OCI-LY3 (cell line): ENCODE measurements at regions not wholly inside any gene's neighbourhood (a gene's known extent, or its start where the extent isn't known, plus 50 kb on each side); places are given as distances from the start of the nearest gene placed in this dataset.
A peak's percentile ranks its signal among the peaks of the same experiment; 100 is the strongest.

Source experiments
- H2AFZ ChIP-seq: fragments of 200-600, 300-600 bp; shearing (Covaris generic); 2 replicates; pipeline ENCODE4 v1.6.0; 2014; ENCODE audit warnings: antibody characterized with exemption, low read depth, low read length
- H3K27ac ChIP-seq: fragments of 200-600, 300-600 bp; sonication (generic); 2 replicates; pipeline ENCODE4 v1.5.1; 2014; ENCODE audit warnings: mild to moderate bottlenecking, low read length, moderate library complexity, mixed read lengths
- H3K27me3 ChIP-seq: fragments of 200-600, 300-600 bp; sonication (generic); 2 replicates; pipeline ENCODE4 v1.6.1; 2014; ENCODE audit warnings: low read depth, low read length, mixed read lengths
- H3K36me3 ChIP-seq: fragments of 200-600, 300-600 bp; sonication (generic); replicated peaks from 2 replicates; pipeline ENCODE3; 2014; ENCODE audit warnings: low read depth, low read length, mixed read lengths
- H3K4me1 ChIP-seq: fragments of 300-600, 200-600 bp; sonication (generic); 2 replicates; pipeline ENCODE4 v1.6.1; 2014; ENCODE audit warnings: low read length, mixed read lengths
- H3K4me2 ChIP-seq: fragments of 200-600, 300-600 bp; sonication (generic); 2 replicates; pipeline ENCODE4 v1.6.1; 2014; ENCODE audit warnings: low read length, mixed read lengths
- H3K4me3 ChIP-seq: fragments of 300-600, 200-600 bp; sonication (generic); 2 replicates; pipeline ENCODE4 v1.5.1; 2014; ENCODE audit warnings: antibody characterized with exemption, mild to moderate bottlenecking, low read length, moderate library complexity
- H3K79me2 ChIP-seq: fragments of 300-600, 200-600 bp; shearing (Covaris generic); 2 replicates; pipeline ENCODE4 v1.6.1; 2014; ENCODE audit warnings: mild to moderate bottlenecking, low read length, mixed read lengths
- H3K9ac ChIP-seq: fragments of 300-600, 200-600 bp; shearing (Covaris generic); 2 replicates; pipeline ENCODE4 v1.6.0; 2014; ENCODE audit warnings: mild to moderate bottlenecking, low read length, moderate library complexity
- H3K9me3 ChIP-seq: fragments of 200-600, 300-600 bp; shearing (Covaris generic); 2 replicates; pipeline ENCODE4 v1.6.1; 2014; ENCODE audit warnings: low read length, mixed read lengths; ENCODE audit not compliant: insufficient read depth
- H4K20me1 ChIP-seq: fragments of 200-600, 300-600 bp; sonication (generic); 2 replicates; pipeline ENCODE4 v1.6.1; 2016; ENCODE audit warnings: low read length, mixed read lengths; ENCODE audit not compliant: insufficient read depth
- EZH2phosphoT487 ChIP-seq: fragments of 200-600 bp; shearing (Covaris generic); IDR thresholded peaks from 2 replicates; pipeline ENCODE4 v1.6.1; 2018; ENCODE audit warnings: antibody characterized with exemption, mixed run types, low read depth
- TF ChIP-seq, protein P1 (sequence below): fragments of 200-600, 300-600 bp; sonication (generic); IDR thresholded peaks from 2 replicates; pipeline ENCODE4 v1.5.1; 2014; ENCODE audit warnings: antibody characterized with exemption, low read length, low read depth

DNA sequence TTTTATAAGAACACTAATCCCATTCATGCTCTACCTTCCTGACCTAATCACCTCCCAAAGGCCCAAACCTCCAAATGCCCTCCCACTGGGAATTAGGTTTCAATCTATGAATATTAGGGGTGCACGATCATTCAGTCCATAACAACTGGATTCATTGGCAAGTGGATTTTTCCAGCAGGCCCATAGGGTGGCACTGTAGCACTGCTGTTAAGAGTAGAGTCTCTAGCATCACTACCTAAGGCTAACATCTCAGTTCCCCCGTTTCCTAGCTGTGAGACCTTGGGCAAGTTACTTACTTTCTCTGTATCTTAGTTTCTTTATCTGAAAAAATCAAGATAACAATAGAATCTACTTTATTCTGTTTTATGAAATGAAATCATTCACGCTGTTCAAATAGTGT is 315.8 kb downstream of the STIM2 start:
- no peak overlapping the region for H2AFZ ChIP-seq
- no peak for TF ChIP-seq EZH2phosphoT487
- TF ChIP-seq, protein P1, sequence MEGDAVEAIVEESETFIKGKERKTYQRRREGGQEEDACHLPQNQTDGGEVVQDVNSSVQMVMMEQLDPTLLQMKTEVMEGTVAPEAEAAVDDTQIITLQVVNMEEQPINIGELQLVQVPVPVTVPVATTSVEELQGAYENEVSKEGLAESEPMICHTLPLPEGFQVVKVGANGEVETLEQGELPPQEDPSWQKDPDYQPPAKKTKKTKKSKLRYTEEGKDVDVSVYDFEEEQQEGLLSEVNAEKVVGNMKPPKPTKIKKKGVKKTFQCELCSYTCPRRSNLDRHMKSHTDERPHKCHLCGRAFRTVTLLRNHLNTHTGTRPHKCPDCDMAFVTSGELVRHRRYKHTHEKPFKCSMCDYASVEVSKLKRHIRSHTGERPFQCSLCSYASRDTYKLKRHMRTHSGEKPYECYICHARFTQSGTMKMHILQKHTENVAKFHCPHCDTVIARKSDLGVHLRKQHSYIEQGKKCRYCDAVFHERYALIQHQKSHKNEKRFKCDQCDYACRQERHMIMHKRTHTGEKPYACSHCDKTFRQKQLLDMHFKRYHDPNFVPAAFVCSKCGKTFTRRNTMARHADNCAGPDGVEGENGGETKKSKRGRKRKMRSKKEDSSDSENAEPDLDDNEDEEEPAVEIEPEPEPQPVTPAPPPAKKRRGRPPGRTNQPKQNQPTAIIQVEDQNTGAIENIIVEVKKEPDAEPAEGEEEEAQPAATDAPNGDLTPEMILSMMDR: peak; percentile 67

DNA sequence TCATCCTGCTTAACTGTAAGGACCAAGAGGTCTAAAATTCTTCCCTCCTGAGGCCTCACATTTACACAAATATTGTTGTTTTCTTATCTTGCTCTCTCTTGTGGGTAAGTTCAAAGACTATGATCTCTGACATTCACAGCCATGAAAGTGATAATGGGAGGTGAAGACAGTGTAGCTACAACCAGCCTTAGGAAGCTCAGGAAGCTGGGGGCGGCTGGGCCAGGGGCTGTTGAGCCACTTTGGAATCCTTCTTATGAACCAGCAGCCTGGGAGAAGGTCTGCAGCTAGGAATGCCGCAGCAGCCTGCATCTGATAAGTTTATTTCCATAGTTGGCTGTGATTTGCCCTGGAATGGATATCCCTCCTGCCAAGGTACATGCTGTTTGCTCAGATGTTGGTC is 316.2 kb downstream of the STIM2 start:
- Histone ChIP-seq H2AFZ (no peak overlapping the region; the same call in 1 of the 2 replicates), H3K4me1 (no peaks in the 10 kb centered on the region), H3K9ac (no peak overlapping the region), H3K9me3 (no peaks in the 10 kb centered on the region), H3K27ac (no peak overlapping the region), H4K20me1 (no peaks in the 10 kb centered on the region), H3K79me2 (no peaks in the 10 kb centered on the region), H3K36me3 (no peaks in the 10 kb centered on the region), H3K4me3 (no peak overlapping the region), H3K27me3 (no peaks in the 10 kb centered on the region), H3K4me2 (no peak overlapping the region)
- TF ChIP-seq, protein P1: no peak
- TF ChIP-seq EZH2phosphoT487: no peak

More for the DNA sequence above, 315.8 kb downstream of the STIM2 start:
- Histone ChIP-seq H3K27ac (no peak overlapping the region), H3K79me2 (no peaks in the 10 kb centered on the region), H3K4me2 (no peak overlapping the region), H3K27me3 (no peaks in the 10 kb centered on the region), H3K4me1 (no peaks in the 10 kb centered on the region), H4K20me1 (no peaks in the 10 kb centered on the region), H3K9me3 (no peaks in the 10 kb centered on the region), H3K4me3 (no peak overlapping the region), H3K36me3 (no peaks in the 10 kb centered on the region), H3K9ac (no peak overlapping the region)

DNA sequence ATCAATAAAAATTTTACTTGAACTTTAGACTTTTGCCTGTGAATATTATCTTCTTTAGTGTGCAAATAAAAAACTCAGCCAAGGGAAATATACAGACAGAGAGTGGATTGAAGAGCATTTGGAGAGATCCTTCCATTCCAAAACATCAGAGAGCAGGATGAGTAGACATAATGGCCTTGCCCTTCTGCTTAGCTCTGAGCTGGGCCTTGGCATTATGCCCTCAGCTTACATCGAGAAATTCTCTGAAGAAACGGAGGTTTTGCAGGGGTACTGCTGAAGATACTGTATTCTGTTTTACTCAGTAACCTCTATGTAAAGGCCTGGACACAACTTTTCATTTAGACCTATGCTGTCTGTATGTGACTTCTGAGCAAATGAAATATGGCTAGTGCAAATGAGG is 317.4 kb downstream of the STIM2 start:
- no peaks in the 10 kb centered on the region for H3K4me1 ChIP-seq

DNA sequence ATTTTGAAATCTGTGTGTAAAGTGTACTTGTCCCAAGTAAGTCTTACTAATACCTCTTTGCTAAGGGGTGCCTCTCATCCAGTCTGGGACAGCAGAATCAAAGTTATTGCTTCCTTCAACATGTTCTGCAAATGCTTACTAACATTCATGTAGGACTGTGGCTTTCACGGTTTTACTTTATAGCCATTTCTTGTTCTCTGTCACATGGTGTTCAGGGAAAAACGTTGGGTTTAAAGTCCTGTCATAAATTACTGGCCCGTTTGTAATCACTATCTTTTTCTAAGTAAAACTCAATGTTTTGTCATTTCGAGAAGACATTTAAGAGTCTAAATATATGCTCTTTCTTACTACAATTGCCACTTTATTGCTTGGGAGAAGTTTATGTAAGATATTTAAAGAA is 321.1 kb downstream of the STIM2 start:
- H4K20me1 ChIP-seq: no peaks in the 10 kb centered on the region
- no peak overlapping the region for H3K27ac ChIP-seq
- H2AFZ ChIP-seq: no peak overlapping the region
- H3K79me2 ChIP-seq: no peaks in the 10 kb centered on the region
- H3K27me3 ChIP-seq: no peaks in the 10 kb centered on the region
- no peak for TF ChIP-seq EZH2phosphoT487
- TF ChIP-seq, protein P1: no peak
- H3K36me3 ChIP-seq: no peaks in the 10 kb centered on the region
- H3K4me2 ChIP-seq: no peak overlapping the region
- H3K4me3 ChIP-seq: no peak overlapping the region
- no peaks in the 10 kb centered on the region for H3K9me3 ChIP-seq
- no peaks in the 10 kb centered on the region for H3K4me1 ChIP-seq
- no peak overlapping the region for H3K9ac ChIP-seq

More for the DNA sequence above, 317.4 kb downstream of the STIM2 start:
- Histone ChIP-seq H3K4me2 (no peak overlapping the region), H4K20me1 (no peaks in the 10 kb centered on the region), H3K27me3 (no peaks in the 10 kb centered on the region), H3K36me3 (no peaks in the 10 kb centered on the region), H3K4me3 (no peak overlapping the region), H3K79me2 (no peaks in the 10 kb centered on the region), H2AFZ (no peak overlapping the region), H3K9ac (no peak overlapping the region), H3K27ac (no peak overlapping the region), H3K9me3 (no peaks in the 10 kb centered on the region)
- TF ChIP-seq, protein P1: no peak
- no peak for TF ChIP-seq EZH2phosphoT487
